HEK293 (cell line): ENCODE measurements at regions not wholly inside any gene's neighbourhood (a gene's known extent, or its start where the extent isn't known, plus 50 kb on each side); places are given as distances from the start of the nearest gene placed in this dataset.

Experiments
- CTCF ChIP-seq: fragments of 450-650 bp; formaldehyde crosslinking; IDR thresholded peaks from 2 replicates; pipeline ENCODE4 v1.5.1; 2016; ENCODE audit warnings: missing biosample characterization, missing genetic modification characterization
- ZNF501 ChIP-seq: fragments of 450-650 bp; formaldehyde crosslinking; IDR thresholded peaks from 2 replicates; pipeline ENCODE4 v1.5.1; 2016; ENCODE audit warnings: missing biosample characterization, missing genetic modification characterization

GRCh38 chr4:27267339-27267969, 406.8 kb downstream of the STIM2 start:
- TF ChIP-seq ZNF501 (tag by site-specific recombination) (no peak), CTCF (tag by site-specific recombination) (no peak)
